Left ventricle myocardium inferior (tissue), 1 donor: ENCODE measurements at regions not wholly inside any gene's neighbourhood (a gene's known extent, or its start where the extent isn't known, plus 50 kb on each side); places are given as distances from the start of the nearest gene placed in this dataset.

Source experiments
- DNase-seq: peaks from one replicate; pipeline ENCODE4 v3.0.0-alpha.2; 2020
- H3K27ac ChIP-seq: fragments of 200-600 bp; replicated peaks from 2 replicates; pipeline ENCODE4 v1.8.0; 2021
- H3K27me3 ChIP-seq: fragments of 200-600 bp; 2 replicates; pipeline ENCODE4 v1.8.0; 2021; ENCODE audit warnings: low read depth
- H3K36me3 ChIP-seq: fragments of 200-600 bp; 2 replicates; pipeline ENCODE4 v1.8.0; 2021
- H3K4me1 ChIP-seq: fragments of 200-600 bp; 2 replicates; pipeline ENCODE4 v1.8.0; 2021
- H3K4me3 ChIP-seq: fragments of 200-600 bp; 2 replicates; pipeline ENCODE4 v1.8.0; 2021; ENCODE audit warnings: mild to moderate bottlenecking, moderate library complexity
- H3K9me3 ChIP-seq: fragments of 200-600 bp; replicated peaks from 2 replicates; pipeline ENCODE4 v1.8.0; 2021
- intact Hi-C: fragments of 100-400 bp; cut with micrococcal nuclease; formaldehyde crosslinking; loops from one replicate; pipeline ENCODE4 v1.11.0; 2022
- TF ChIP-seq, protein P1 (sequence below): fragments of 200-600 bp; IDR thresholded peaks from 2 replicates; pipeline ENCODE4 v1.8.0; 2021; ENCODE audit warnings: antibody characterized with exemption, mild to moderate bottlenecking, borderline replicate concordance
- donor health status: DM: no; HTN: yes; CAD: no; lungs with severe emphysema.

DNA sequence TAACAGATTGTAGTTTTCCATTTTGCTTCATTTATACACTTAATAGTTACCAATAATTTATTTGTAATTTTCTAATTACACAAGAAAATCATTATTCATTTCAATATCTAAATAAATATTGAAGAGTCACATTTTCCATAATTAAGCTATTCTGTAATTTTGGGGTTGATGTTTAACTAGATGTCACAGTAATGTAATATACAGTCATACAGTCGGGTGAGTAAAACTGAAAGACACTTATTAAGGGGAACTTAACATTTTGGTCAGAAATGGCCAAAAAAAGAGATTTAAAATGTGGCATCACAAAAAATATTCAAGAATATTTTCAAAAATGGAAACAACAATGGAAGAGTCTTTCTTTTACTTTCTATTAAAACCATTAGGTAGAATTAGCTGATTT is 1080.3 kb downstream of the ARAP2 start:
- TF ChIP-seq, protein P1, sequence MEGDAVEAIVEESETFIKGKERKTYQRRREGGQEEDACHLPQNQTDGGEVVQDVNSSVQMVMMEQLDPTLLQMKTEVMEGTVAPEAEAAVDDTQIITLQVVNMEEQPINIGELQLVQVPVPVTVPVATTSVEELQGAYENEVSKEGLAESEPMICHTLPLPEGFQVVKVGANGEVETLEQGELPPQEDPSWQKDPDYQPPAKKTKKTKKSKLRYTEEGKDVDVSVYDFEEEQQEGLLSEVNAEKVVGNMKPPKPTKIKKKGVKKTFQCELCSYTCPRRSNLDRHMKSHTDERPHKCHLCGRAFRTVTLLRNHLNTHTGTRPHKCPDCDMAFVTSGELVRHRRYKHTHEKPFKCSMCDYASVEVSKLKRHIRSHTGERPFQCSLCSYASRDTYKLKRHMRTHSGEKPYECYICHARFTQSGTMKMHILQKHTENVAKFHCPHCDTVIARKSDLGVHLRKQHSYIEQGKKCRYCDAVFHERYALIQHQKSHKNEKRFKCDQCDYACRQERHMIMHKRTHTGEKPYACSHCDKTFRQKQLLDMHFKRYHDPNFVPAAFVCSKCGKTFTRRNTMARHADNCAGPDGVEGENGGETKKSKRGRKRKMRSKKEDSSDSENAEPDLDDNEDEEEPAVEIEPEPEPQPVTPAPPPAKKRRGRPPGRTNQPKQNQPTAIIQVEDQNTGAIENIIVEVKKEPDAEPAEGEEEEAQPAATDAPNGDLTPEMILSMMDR, result no peak
- Histone ChIP-seq H3K4me3 (no peak overlapping the region), H3K27ac (no peak overlapping the region), H3K27me3 (no peaks in the 10 kb centered on the region), H3K9me3 (no peaks in the 10 kb centered on the region), H3K4me1 (no peaks in the 10 kb centered on the region), H3K36me3 (no peaks in the 10 kb centered on the region)
- intact Hi-C loops, result no loop called here
- DNase-seq, result no peak

DNA sequence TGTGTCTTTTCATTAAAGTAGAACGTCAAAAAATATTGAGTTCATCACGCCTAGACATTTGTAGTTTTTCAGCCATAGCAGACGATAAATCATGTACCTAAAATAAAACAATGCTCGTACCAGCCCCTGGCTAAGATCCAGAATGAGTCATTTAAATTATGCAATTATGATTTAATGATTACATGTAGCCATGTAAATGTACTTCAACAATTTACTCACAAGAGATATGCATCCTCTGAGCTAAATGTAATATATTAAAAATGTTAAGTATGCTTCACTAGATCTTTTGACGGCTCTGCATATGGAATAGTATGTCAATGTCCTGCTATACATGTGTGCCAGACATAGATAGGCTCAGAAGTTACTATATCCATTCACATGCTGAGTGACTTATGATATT is 1077.8 kb downstream of the ARAP2 start:
- Histone ChIP-seq H3K4me3 (no peak overlapping the region), H3K27ac (no peak overlapping the region)
- intact Hi-C loops, result no loop called here

GRCh38 chr4:35167385-35167784 is 1076.9 kb downstream of the ARAP2 start:
- Histone ChIP-seq H3K9me3 (no peaks in the 10 kb centered on the region), H3K4me1 (no peaks in the 10 kb centered on the region), H3K4me3 (no peak overlapping the region), H3K27ac (no peak overlapping the region), H3K27me3 (no peaks in the 10 kb centered on the region), H3K36me3 (no peaks in the 10 kb centered on the region)
- TF ChIP-seq, protein P1, result no peak
- DNase-seq, result no peak
- intact Hi-C loops, result no loop called here

More for the DNA sequence above, 1077.8 kb downstream of the ARAP2 start:
- no peak for DNase-seq
- Histone ChIP-seq H3K4me1 (no peaks in the 10 kb centered on the region), H3K9me3 (no peaks in the 10 kb centered on the region), H3K36me3 (no peaks in the 10 kb centered on the region), H3K27me3 (no peaks in the 10 kb centered on the region)
- TF ChIP-seq, protein P1, result no peak

DNA sequence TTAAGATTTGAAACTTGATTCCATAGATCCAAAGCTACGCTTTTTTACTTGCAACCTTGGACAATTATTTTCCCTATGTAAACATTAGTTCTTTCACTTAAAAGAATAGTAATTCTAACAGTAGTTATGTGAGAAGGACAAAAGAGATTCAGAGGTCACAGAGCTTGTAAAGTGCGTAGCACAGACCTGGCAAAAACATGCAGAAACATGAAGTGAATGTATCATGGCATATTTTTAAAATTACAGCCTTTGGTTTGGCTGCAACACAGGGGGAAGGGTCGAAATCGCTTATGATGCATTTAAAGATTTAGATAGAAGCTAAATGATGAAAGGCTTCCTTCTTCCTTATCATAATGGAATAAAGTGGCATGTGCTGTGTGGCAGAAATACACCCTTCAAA is 1068.8 kb downstream of the ARAP2 start:
- Histone ChIP-seq H3K36me3 (no peaks in the 10 kb centered on the region), H3K27ac (no peak overlapping the region), H3K9me3 (no peaks in the 10 kb centered on the region), H3K27me3 (no peaks in the 10 kb centered on the region), H3K4me3 (no peak overlapping the region), H3K4me1 (no peaks in the 10 kb centered on the region)
- intact Hi-C loops, result no loop called here
- DNase-seq, result no peak
- TF ChIP-seq, protein P1, result no peak

DNA sequence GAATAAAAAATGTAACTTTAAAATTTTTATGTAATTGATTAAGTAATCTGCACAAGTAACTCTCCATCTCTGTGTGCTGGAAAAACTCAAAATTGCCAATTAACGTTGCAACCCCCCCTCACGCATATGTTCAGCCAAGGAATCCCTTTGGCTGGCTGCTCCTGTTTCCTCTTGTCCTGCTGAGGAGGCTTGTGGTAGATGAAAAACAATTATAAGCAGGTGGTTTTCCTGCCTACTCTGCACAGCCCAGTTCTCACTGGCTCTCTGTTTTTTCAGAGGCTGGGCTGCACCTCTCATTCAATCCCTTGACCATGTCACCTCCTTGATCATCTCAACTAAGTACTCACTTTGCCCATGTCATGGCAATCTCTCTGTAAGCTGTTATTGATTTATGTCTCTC is 1068.4 kb downstream of the ARAP2 start:
- Histone ChIP-seq H3K27me3 (no peaks in the 10 kb centered on the region), H3K9me3 (no peaks in the 10 kb centered on the region), H3K4me1 (no peaks in the 10 kb centered on the region), H3K27ac (no peak overlapping the region), H3K4me3 (no peak overlapping the region), H3K36me3 (no peaks in the 10 kb centered on the region)
- TF ChIP-seq, protein P1, result no peak
- intact Hi-C loops, result no loop called here
- no peak for DNase-seq

GRCh38 chr4:35182451-35182850 is 1061.9 kb downstream of the ARAP2 start:
- intact Hi-C loops, result no loop called here
- Histone ChIP-seq H3K27me3 (no peaks in the 10 kb centered on the region), H3K4me1 (no peaks in the 10 kb centered on the region), H3K4me3 (no peak overlapping the region), H3K36me3 (no peaks in the 10 kb centered on the region), H3K27ac (no peak overlapping the region), H3K9me3 (peaks cover 16% of the 10 kb centered on the region)
- TF ChIP-seq, protein P1, result no peak
- no peak for DNase-seq
